SK-N-SH (cell line): ENCODE measurements at regions not wholly inside any gene's neighbourhood (a gene's known extent, or its start where the extent isn't known, plus 50 kb on each side); places are given as distances from the start of the nearest gene placed in this dataset.

Experiments used
- CTCF ChIA-PET: fragments of 300-600, 350-600 bp; formaldehyde crosslinking; extraction: SDS; loops from one replicate; lab custom pipeline; 2021; lab: Yijun Ruan, JAX
- POLR2A ChIA-PET: fragments of 350-600 bp; sonication (Branson Sonifier 250); formaldehyde crosslinking; extraction: SDS; loops from one replicate; lab custom pipeline; 2020; ENCODE audit warnings: antibody characterized with exemption, inconsistent platforms; lab: Yijun Ruan, JAX
- DNase-seq: peaks from one replicate; pipeline ENCODE4 v3.0.0; 2012
- H2AFZ ChIP-seq: fragments of 200-600 bp; sonication (generic); 2 replicates; pipeline ENCODE4 v1.8.1; 2016; ENCODE audit warnings: antibody characterized with exemption, mild to moderate bottlenecking, low read depth
- H3F3A ChIP-seq: fragments of 200-600 bp; sonication (generic); replicated peaks from 2 replicates; pipeline ENCODE3; 2016; ENCODE audit warnings: antibody characterized with exemption, mild to moderate bottlenecking; ENCODE audit not compliant: insufficient read depth
- H3K27ac ChIP-seq, 2 experiments: fragments of 200-500 bp in 1 of 2; fragments of 200-600 bp in 1 of 2; sonication (Bioruptor generic) in 1 of 2; sonication (generic), shearing (Covaris generic) in 1 of 2; 2 replicates each; pipeline versions ENCODE4 v1.5.1 to v1.6.1; 2014 to 2016; ENCODE audit warnings: low read depth in 2 of 2, inconsistent platforms in 1 of 2, low read length in 1 of 2, mild to moderate bottlenecking in 1 of 2, mixed read lengths in 1 of 2
- H3K27me3 ChIP-seq: fragments of 200-600 bp; sonication (generic), shearing (Covaris generic); 2 replicates; pipeline ENCODE4 v1.6.1; 2016; ENCODE audit warnings: mixed run types; ENCODE audit not compliant: insufficient read depth
- H3K36me3 ChIP-seq, 2 experiments: fragments of 200-500 bp in 1 of 2; fragments of 200-600 bp in 1 of 2; sonication (Bioruptor generic) in 1 of 2; sonication (generic) in 1 of 2; replicated peaks in 1 of 2; 2 replicates each; pipeline versions ENCODE3 to v1.5.1; 2014 to 2016; ENCODE audit warnings: low read length in 1 of 2, mild to moderate bottlenecking in 1 of 2; ENCODE audit not compliant: insufficient read depth in 2 of 2, control insufficient read depth in 1 of 2
- H3K4me1 ChIP-seq, 2 experiments: fragments of 200-500 bp in 1 of 2; fragments of 200-600 bp in 1 of 2; sonication (Bioruptor generic) in 1 of 2; sonication (generic), shearing (Covaris generic) in 1 of 2; 2 replicates each; pipeline versions ENCODE4 v1.5.1 to v1.6.1; 2014 to 2016; ENCODE audit warnings: low read depth in 1 of 2, low read length in 1 of 2, mixed run types in 1 of 2; ENCODE audit not compliant: insufficient read depth in 2 of 2, control insufficient read depth in 1 of 2
- H3K4me2 ChIP-seq: fragments of 200-600 bp; sonication (generic), shearing (Covaris generic); 2 replicates; pipeline ENCODE4 v1.6.1; 2017; ENCODE audit warnings: mixed run types
- H3K4me3 ChIP-seq, 2 experiments: fragments of 200-500 bp in 1 of 2; fragments of 200-600 bp in 1 of 2; sonication (Bioruptor generic) in 1 of 2; sonication (generic), shearing (Covaris generic) in 1 of 2; 2 replicates each; pipeline versions ENCODE4 v1.5.1 to v1.8.1; 2014 to 2016; ENCODE audit warnings: low read depth in 2 of 2, inconsistent platforms in 1 of 2, low read length in 1 of 2, mild to moderate bottlenecking in 1 of 2, mixed read lengths in 1 of 2, moderate library complexity in 1 of 2
- H3K79me2 ChIP-seq: fragments of 200-600 bp; sonication (generic); 2 replicates; pipeline ENCODE4 v1.8.1; 2017; ENCODE audit warnings: mild to moderate bottlenecking; ENCODE audit not compliant: insufficient read depth
- H3K9ac ChIP-seq: fragments of 200-600 bp; sonication (generic); 2 replicates; pipeline ENCODE4 v1.6.1; 2017; ENCODE audit warnings: mixed run types
- H3K9me2 ChIP-seq: fragments of 200-600 bp; sonication (generic); 2 replicates; pipeline ENCODE4 v1.6.1; 2017; ENCODE audit warnings: mixed run types
- H3K9me3 ChIP-seq: fragments of 200-600 bp; sonication (generic); 2 replicates; pipeline ENCODE4 v1.6.1; 2017; ENCODE audit warnings: mixed run types, mild to moderate bottlenecking, moderate library complexity
- H4K20me1 ChIP-seq: fragments of 200-600 bp; sonication (generic); 2 replicates; pipeline ENCODE4 v1.6.1; 2017; ENCODE audit warnings: mild to moderate bottlenecking, mixed run types; ENCODE audit not compliant: insufficient read depth
- FOSL2 ChIP-seq: IDR thresholded peaks from 2 replicates; pipeline ENCODE4 v1.4.0; 2012; ENCODE audit warnings: low read depth, mild to moderate bottlenecking, moderate library complexity, borderline replicate concordance
- JUND ChIP-seq: IDR thresholded peaks from 2 replicates; pipeline ENCODE4 v1.4.0; 2012
- NFIC ChIP-seq: IDR thresholded peaks from 2 replicates; pipeline ENCODE4 v1.4.0; 2012; ENCODE audit warnings: borderline replicate concordance
- RCOR1 ChIP-seq: fragments of 150-350 bp; IDR thresholded peaks from 2 replicates; pipeline ENCODE4 v1.6.1; 2017; ENCODE audit warnings: antibody characterized with exemption, low read length
- TCF12 ChIP-seq: IDR thresholded peaks from 2 replicates; pipeline ENCODE4 v1.4.0; 2012
- YY1 ChIP-seq: IDR thresholded peaks from 2 replicates; pipeline ENCODE4 v1.4.0; 2012; ENCODE audit warnings: low read depth, mild to moderate bottlenecking
- WGBS: methylation state at CpG from one replicate; pipeline ENCODE4 v1.1.6; 2017; ENCODE audit warnings: low lambda C conversion rate; 5-methylcytosine and 5-hydroxymethylcytosine counted together
- TF ChIP-seq, protein P1 (sequence below): IDR thresholded peaks from 2 replicates; pipeline ENCODE4 v1.4.0; 2012; ENCODE audit warnings: low read depth
- TF ChIP-seq, protein P2 (sequence below): fragments of 150-350 bp; IDR thresholded peaks from 2 replicates; pipeline ENCODE4 v1.6.1; 2016; ENCODE audit warnings: mild to moderate bottlenecking, low read depth, low read length

DNA sequence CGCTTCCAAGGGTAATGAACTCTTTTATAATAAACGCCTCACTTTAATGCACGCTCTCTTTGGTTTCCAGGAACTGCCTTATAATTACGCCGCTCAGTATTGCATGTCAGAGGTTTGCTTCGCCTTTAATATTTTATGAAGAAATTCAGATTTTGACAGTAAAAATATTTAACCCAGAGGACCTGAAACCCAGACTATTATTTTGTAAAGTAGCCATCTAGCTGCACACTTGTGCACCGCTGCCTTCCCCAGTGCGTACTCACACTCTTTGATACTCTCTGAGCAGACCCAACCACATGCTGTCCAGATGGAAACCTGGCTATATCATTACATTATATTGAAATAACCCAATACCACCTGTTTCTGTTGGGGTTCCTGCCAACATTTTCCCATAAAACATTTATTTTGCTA lies 270.1 kb downstream of the C1D start:
- H3K27ac ChIP-seq, result no peak overlapping the region
- no peak for DNase-seq
- POLR2A ChIA-PET, result no interaction called here
- no peaks in the 10 kb centered on the region for H4K20me1 ChIP-seq
- no peak for TF ChIP-seq NFIC
- no peak for TF ChIP-seq FOSL2
- TF ChIP-seq RCOR1, result no peak
- TF ChIP-seq, all 33 proteins: peak for 0
- WGBS, result 86% methylated on average over 8 of the region's 8 CpGs
- no peak overlapping the region for H3K4me3 ChIP-seq
- no peaks in the 10 kb centered on the region for H3K9me3 ChIP-seq
- no peaks in the 10 kb centered on the region for H3F3A ChIP-seq
- H3K36me3 ChIP-seq, result no peaks in the 10 kb centered on the region
- H3K9me2 ChIP-seq, result no peaks in the 10 kb centered on the region
- H2AFZ ChIP-seq, result no peak overlapping the region
- peaks cover 5% of the 10 kb centered on the region in 2 experiments; a peak in 3 of 4 replicates for H3K4me1 ChIP-seq
- CTCF ChIA-PET, result interaction anchor here (1.4 kb wide), 1 partner anchor 18 kb away, joined by 4 read pairs; no protein-coding TSS in a partner anchor
- H3K79me2 ChIP-seq, result no peaks in the 10 kb centered on the region
- H3K9ac ChIP-seq, result no peak overlapping the region
- no peaks in the 10 kb centered on the region for H3K27me3 ChIP-seq
- H3K4me2 ChIP-seq, result no peak overlapping the region

DNA sequence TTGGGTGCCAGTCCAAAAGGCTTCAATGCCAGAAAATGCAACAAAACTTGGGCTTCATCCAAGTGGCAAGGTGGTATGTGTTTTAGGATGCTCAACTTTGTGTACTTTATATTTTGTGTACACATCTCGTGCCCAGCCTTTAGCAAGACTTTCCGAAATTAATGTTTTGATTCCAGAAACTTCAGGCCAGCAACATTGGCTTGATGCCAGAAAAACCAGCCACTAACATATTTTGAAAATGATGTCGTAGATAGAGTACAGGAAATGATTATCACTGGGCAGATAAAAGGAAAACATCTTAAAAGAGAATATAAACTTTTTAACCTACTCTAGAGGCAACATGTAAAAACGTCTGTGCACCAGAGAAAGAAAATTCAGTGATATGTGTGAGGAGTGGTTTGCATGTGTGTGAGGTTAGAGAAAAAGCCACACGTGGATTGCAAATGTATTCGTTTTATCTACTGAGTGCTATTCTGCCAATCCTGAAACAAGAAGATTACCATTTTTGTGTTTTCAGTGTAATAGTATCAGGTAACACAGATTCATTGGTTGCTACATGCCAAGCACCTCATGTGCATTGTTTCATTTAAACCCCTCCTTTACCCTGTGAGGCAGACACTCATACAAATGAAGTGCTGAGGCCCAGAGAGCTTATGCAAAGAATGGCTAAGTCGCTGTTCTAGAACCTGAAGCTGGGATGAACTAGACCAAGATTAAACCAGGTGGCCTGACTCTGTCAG lies 264.8 kb downstream of the C1D start:
- WGBS, result 32% methylated on average over 7 of the region's 7 CpGs
- no peaks in the 10 kb centered on the region for H3K79me2 ChIP-seq
- no peak overlapping the region for H3K4me3 ChIP-seq
- peak; percentile 91 for TF ChIP-seq NFIC
- TF ChIP-seq, protein P1, sequence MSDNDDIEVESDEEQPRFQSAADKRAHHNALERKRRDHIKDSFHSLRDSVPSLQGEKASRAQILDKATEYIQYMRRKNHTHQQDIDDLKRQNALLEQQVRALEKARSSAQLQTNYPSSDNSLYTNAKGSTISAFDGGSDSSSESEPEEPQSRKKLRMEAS, result peak; percentile 57
- peak; percentile 19; the same call in 1 of the 2 replicates for TF ChIP-seq FOSL2
- peak; percentile 24; the same call in 1 of the 2 replicates for TF ChIP-seq JUND
- no peak for TF ChIP-seq YY1
- TF ChIP-seq, protein P2, sequence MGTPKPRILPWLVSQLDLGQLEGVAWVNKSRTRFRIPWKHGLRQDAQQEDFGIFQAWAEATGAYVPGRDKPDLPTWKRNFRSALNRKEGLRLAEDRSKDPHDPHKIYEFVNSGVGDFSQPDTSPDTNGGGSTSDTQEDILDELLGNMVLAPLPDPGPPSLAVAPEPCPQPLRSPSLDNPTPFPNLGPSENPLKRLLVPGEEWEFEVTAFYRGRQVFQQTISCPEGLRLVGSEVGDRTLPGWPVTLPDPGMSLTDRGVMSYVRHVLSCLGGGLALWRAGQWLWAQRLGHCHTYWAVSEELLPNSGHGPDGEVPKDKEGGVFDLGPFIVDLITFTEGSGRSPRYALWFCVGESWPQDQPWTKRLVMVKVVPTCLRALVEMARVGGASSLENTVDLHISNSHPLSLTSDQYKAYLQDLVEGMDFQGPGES, result no peak
- TF ChIP-seq TCF12, result peak; percentile 31; the same call in 1 of the 2 replicates
- ChIA-PET POLR2A (no interaction called here), CTCF (no interaction called here)
- H4K20me1 ChIP-seq, result no peaks in the 10 kb centered on the region
- no peaks in the 10 kb centered on the region for H3K27me3 ChIP-seq
- H3K9me2 ChIP-seq, result no peaks in the 10 kb centered on the region
- no peak overlapping the region for H3K9ac ChIP-seq
- no peaks in the 10 kb centered on the region for H3K36me3 ChIP-seq
- peak overlapping the region; percentile 20 for H3K4me2 ChIP-seq
- H3K27ac ChIP-seq, result peak overlapping the region; percentile 13 to 58; a peak in 3 of 4 replicates
- no peaks in the 10 kb centered on the region for H3F3A ChIP-seq
- no peaks in the 10 kb centered on the region for H3K9me3 ChIP-seq
- H3K4me1 ChIP-seq, result peaks cover 9 to 23% of the 10 kb centered on the region in 2 experiments; a peak in 3 of 4 replicates
- H2AFZ ChIP-seq, result peak overlapping the region; percentile 39; the same call in 1 of the 2 replicates
- DNase-seq, result no peak
